GM12878 (cell line): ENCODE measurements at regions not wholly inside any gene's neighbourhood (a gene's known extent, or its start where the extent isn't known, plus 50 kb on each side); places are given as distances from the start of the nearest gene placed in this dataset.

Experiments used
- CREB1 ChIP-seq: IDR thresholded peaks from 2 replicates; pipeline ENCODE4 v1.6.1; 2012; ENCODE audit warnings: low read depth, mild to moderate bottlenecking, inconsistent platforms
- ELK1 ChIP-seq: IDR thresholded peaks from 2 replicates; pipeline ENCODE4 v1.6.1; 2012; ENCODE audit warnings: low read depth, low read length, improper control_type of control experiment

- no peak for TF ChIP-seq CREB1
- TF ChIP-seq ELK1, result no peak
Observed at GRCh38 chr1:234884701-234885100, 243.9 kb downstream of the TOMM20 start.
